ENCODE measurements at regions not wholly inside any gene's neighbourhood (a gene's known extent, or its start where the extent isn't known, plus 50 kb on each side); places are given as distances from the start of the nearest gene placed in this dataset.

- H3K27me3 ChIP-seq (ENCODE audit: control insufficient read depth, low read length): no peaks in the 10 kb centered on the region
- TF ChIP-seq CTCF (IDR thresholded peaks at IDR 0.05; ENCODE audit: low read depth, low read length, poor library complexity, severe bottlenecking): no peak
- TF ChIP-seq EZH2phosphoT487 (IDR thresholded peaks at IDR 0.05; ENCODE audit: borderline replicate concordance, low read length): no peak
- H3K27ac ChIP-seq (ENCODE audit: low read depth, low read length): no peak overlapping the region
- no peaks in the 10 kb centered on the region for H3K36me3 ChIP-seq (ENCODE audit: control insufficient read depth, low read length)
- no peaks in the 10 kb centered on the region for H3K9me2 ChIP-seq (replicated peaks; ENCODE audit: control insufficient read depth, low read length)
- H3K9me3 ChIP-seq (ENCODE audit: control insufficient read depth, insufficient read depth, low read length): no peaks in the 10 kb centered on the region
- H3K4me2 ChIP-seq (ENCODE audit: low read length): no peak overlapping the region
- H3F3A ChIP-seq (ENCODE audit: control insufficient read depth, insufficient read depth): no peaks in the 10 kb centered on the region
- H3K4me3 ChIP-seq (ENCODE audit: low read length): no peak overlapping the region
- no peaks in the 10 kb centered on the region for H4K20me1 ChIP-seq (ENCODE audit: control insufficient read depth, insufficient read depth, low read depth, low read length)
- no peaks in the 10 kb centered on the region for H3K79me2 ChIP-seq (ENCODE audit: control insufficient read depth, low read length)
- no peaks in the 10 kb centered on the region for H3K4me1 ChIP-seq (ENCODE audit: control insufficient read depth, low read length)
Observed at GRCh38 chr4:64195582-64195981, 213.7 kb downstream of the TECRL start.

- Histone ChIP-seq H3K79me2 (ENCODE audit: control insufficient read depth, low read length) (no peaks in the 10 kb centered on the region), H3F3A (ENCODE audit: control insufficient read depth, insufficient read depth) (no peaks in the 10 kb centered on the region), H3K4me3 (ENCODE audit: low read length) (no peak overlapping the region), H3K4me1 (ENCODE audit: control insufficient read depth, low read length) (no peaks in the 10 kb centered on the region), H3K27me3 (ENCODE audit: control insufficient read depth, low read length) (no peaks in the 10 kb centered on the region), H3K9me2 (replicated peaks; ENCODE audit: control insufficient read depth, low read length) (no peaks in the 10 kb centered on the region), H4K20me1 (ENCODE audit: control insufficient read depth, insufficient read depth, low read depth, low read length) (no peaks in the 10 kb centered on the region), H3K27ac (ENCODE audit: low read depth, low read length) (no peak overlapping the region), H3K9me3 (ENCODE audit: control insufficient read depth, insufficient read depth, low read length) (no peaks in the 10 kb centered on the region), H3K4me2 (ENCODE audit: low read length) (no peak overlapping the region), H3K36me3 (ENCODE audit: control insufficient read depth, low read length) (no peaks in the 10 kb centered on the region)
- TF ChIP-seq EZH2phosphoT487 (IDR thresholded peaks at IDR 0.05; ENCODE audit: borderline replicate concordance, low read length) (no peak), CTCF (IDR thresholded peaks at IDR 0.05; ENCODE audit: low read depth, low read length, poor library complexity, severe bottlenecking) (no peak)
Observed at GRCh38 chr4:64192731-64193412, 216.4 kb downstream of the TECRL start.

GRCh38 chr4:64174247-64174882, 234.9 kb downstream of the TECRL start:
- no peaks in the 10 kb centered on the region for H4K20me1 ChIP-seq (ENCODE audit: control insufficient read depth, insufficient read depth, low read depth, low read length)
- no peaks in the 10 kb centered on the region for H3K27me3 ChIP-seq (ENCODE audit: control insufficient read depth, low read length)
- H3K79me2 ChIP-seq (ENCODE audit: control insufficient read depth, low read length): no peaks in the 10 kb centered on the region
- H3K4me3 ChIP-seq (ENCODE audit: low read length): no peak overlapping the region
- no peaks in the 10 kb centered on the region for H3K9me3 ChIP-seq (ENCODE audit: control insufficient read depth, insufficient read depth, low read length)
- H3K4me1 ChIP-seq (ENCODE audit: control insufficient read depth, low read length): no peaks in the 10 kb centered on the region
- H3F3A ChIP-seq (ENCODE audit: control insufficient read depth, insufficient read depth): no peaks in the 10 kb centered on the region
- no peak for TF ChIP-seq CTCF (IDR thresholded peaks at IDR 0.05; ENCODE audit: low read depth, low read length, poor library complexity, severe bottlenecking)
- no peak for TF ChIP-seq EZH2phosphoT487 (IDR thresholded peaks at IDR 0.05; ENCODE audit: borderline replicate concordance, low read length)
- H3K36me3 ChIP-seq (ENCODE audit: control insufficient read depth, low read length): no peaks in the 10 kb centered on the region
- no peaks in the 10 kb centered on the region for H3K9me2 ChIP-seq (replicated peaks; ENCODE audit: control insufficient read depth, low read length)
- no peak overlapping the region for H3K27ac ChIP-seq (ENCODE audit: low read depth, low read length)
- no peak overlapping the region for H3K4me2 ChIP-seq (ENCODE audit: low read length)

Data from DOHH2 (cell line).